GM12891 (cell line): ENCODE measurements at regions not wholly inside any gene's neighbourhood (a gene's known extent, or its start where the extent isn't known, plus 50 kb on each side); places are given as distances from the start of the nearest gene placed in this dataset.

Source experiments
- DNase-seq: peaks from one replicate; pipeline ENCODE4 v3.0.0; 2011; ENCODE audit warnings: low spot score; ENCODE audit not compliant: insufficient read length
- FAIRE-seq: peaks from 2 replicates; lab custom pipeline; 2011; peaks lifted over from hg19 to GRCh38; lab: Jason Lieb, UNC
- PAX5 ChIP-seq: IDR thresholded peaks from 2 replicates; pipeline ENCODE4 v1.6.1; 2011; ENCODE audit warnings: low read length, moderate library complexity, mild to moderate bottlenecking; ENCODE audit not compliant: insufficient read depth, severe bottlenecking
- POLR2A ChIP-seq: IDR thresholded peaks from 2 replicates; pipeline ENCODE4 v1.6.1; 2011; ENCODE audit warnings: low read depth, low read length, control low read depth
- POLR2AphosphoS5 ChIP-seq: IDR thresholded peaks from 2 replicates; pipeline ENCODE4 v1.6.1; 2011; ENCODE audit warnings: low read depth, low read length, control low read depth
- POU2F2 ChIP-seq: IDR thresholded peaks from 2 replicates; pipeline ENCODE4 v1.6.1; 2011; ENCODE audit warnings: low read depth, mild to moderate bottlenecking, control low read depth, low read length, moderate library complexity
- SPI1 ChIP-seq: IDR thresholded peaks from 2 replicates; pipeline ENCODE4 v1.6.1; 2011; ENCODE audit warnings: low read depth, low read length, control low read depth
- TAF1 ChIP-seq: IDR thresholded peaks from 2 replicates; pipeline ENCODE4 v1.6.1; 2011; ENCODE audit warnings: low read depth, low read length, control low read depth

DNA sequence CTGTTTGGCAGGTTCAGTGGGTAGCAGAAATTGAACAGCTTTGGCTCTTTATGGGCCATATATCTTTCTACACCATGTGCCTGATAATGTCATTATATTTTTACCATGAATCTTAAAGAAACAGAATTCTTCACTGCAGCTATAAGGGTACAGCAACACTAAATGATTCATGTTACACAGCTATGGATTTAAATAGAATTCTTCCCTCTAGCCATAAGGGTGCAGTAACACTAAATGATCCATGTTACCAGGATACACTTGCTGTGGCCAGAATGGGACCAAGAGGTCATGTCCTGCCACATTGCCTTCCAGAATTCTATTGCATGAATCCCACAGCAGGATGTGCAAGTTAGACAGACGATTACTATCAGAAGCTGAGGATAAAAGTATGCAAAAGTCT lies 603.9 kb downstream of the FSCB start:
- TF ChIP-seq SPI1 (no peak), POU2F2 (no peak), POLR2AphosphoS5 (no peak), PAX5 (no peak), POLR2A (no peak), TAF1 (no peak)
- FAIRE-seq (no peak), DNase-seq (no peak)

DNA sequence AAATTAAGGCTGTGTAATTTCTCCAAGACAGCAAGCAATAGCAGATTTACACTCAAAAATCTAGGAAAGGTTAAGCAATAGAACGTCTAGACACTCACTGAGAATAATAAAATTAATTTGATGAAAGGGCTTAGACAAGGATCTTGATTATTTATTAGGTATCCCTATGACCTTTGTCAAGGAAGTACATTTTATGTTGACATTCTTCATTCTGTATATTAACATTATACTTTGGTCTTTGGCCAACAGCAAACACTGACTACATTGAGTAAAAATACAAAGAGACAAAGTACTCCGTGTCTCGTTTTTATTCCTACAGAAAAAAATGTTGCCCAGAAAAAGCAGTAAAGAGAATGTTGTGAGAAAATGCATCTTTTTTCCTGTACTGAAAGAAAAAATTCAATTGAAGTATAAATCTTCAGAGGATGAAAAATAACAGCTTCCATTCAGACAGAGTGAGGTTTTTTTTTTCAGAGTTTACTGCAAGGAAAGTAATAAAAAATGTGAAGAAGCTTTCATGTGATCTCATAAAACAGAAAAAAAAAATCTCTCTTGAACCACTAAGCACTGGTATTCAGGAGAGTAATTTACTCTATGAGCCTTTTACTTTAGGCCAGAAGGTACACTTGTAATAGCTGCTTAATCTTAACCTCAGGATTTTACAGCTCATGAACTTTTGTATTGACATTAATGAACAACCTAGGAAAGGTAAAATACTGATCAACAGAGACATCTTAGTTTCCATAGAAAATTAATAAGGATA lies 605.0 kb downstream of the FSCB start:
- TF ChIP-seq POLR2AphosphoS5: no peak
- no peak for TF ChIP-seq SPI1
- no peak for TF ChIP-seq POU2F2
- no peak for TF ChIP-seq TAF1
- no peak for TF ChIP-seq PAX5
- TF ChIP-seq POLR2A: no peak
- DNase-seq (no peak), FAIRE-seq (no peak)

DNA sequence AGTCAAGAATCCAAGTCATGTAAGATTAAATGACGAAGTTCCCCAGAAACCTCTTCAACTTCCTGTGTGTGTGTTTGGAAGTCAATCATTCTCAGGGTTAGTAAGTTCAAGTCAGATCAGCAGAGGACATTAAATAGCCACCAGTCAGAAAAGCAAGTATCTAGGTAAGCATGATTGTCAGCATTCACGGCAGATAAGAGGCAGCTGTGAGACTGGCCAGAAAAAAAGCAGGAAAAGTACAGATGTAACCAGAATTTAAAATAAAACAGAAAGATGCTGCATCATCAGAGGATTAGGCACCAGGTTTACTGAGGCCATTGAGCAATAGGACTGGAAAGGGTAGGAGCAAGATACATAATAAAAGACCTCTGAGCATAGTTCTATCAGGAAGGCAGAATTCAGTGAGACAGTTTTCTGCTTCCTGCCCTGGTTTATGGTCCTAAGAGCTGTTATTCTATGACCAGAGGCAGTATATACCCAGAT lies 606.9 kb downstream of the FSCB start:
- TF ChIP-seq TAF1: no peak
- TF ChIP-seq SPI1: no peak
- no peak for TF ChIP-seq POU2F2
- TF ChIP-seq POLR2AphosphoS5: no peak
- TF ChIP-seq PAX5: no peak
- TF ChIP-seq POLR2A: no peak
- DNase-seq (no peak), FAIRE-seq (no peak)

DNA sequence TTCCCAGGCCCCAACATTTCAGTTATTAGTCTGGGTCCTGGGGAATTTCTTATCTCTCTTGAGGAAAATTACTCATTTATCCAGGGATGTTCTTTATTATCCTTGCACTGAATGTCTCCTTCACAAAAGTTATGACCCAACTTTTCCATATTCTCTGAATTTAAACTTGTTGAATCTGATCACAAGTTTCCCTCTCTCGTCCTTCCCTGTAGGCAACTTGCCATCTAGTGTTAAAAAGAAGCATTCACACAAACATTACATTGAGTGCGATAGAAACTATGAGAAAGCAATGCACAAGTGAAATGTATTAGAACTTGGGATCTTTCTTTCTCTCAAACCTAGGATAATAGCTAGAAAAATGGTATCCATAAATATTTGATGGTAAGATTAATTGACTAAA lies 608.4 kb downstream of the FSCB start:
- TF ChIP-seq POU2F2 (no peak), POLR2A (no peak), SPI1 (no peak), POLR2AphosphoS5 (no peak), TAF1 (no peak), PAX5 (no peak)
- DNase-seq (no peak), FAIRE-seq (no peak)

DNA sequence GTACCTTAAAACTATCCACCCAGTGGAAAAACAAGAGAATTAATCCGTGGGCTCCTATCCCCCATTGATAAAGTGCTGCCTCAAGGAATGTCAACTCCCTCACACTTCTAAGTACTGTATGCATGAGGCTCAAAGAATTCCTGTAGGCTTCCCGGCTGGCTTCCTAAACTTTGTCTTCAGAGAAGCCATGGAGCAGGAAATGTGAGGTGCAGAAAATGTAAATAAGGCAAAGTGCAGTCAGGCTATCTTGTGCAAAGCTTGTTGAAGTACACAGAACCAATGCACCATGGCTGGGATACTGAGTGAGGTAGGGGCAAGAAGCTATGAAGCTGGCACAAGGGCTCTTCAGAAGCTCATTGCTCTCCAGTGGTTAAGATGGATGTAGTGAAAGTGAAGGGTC lies 611.0 kb downstream of the FSCB start:
- no peak for DNase-seq
- TF ChIP-seq TAF1: no peak
- TF ChIP-seq POLR2AphosphoS5: no peak
- no peak for TF ChIP-seq PAX5
- no peak for TF ChIP-seq POLR2A
- TF ChIP-seq SPI1: no peak
- TF ChIP-seq POU2F2: no peak
- no peak for FAIRE-seq

DNA sequence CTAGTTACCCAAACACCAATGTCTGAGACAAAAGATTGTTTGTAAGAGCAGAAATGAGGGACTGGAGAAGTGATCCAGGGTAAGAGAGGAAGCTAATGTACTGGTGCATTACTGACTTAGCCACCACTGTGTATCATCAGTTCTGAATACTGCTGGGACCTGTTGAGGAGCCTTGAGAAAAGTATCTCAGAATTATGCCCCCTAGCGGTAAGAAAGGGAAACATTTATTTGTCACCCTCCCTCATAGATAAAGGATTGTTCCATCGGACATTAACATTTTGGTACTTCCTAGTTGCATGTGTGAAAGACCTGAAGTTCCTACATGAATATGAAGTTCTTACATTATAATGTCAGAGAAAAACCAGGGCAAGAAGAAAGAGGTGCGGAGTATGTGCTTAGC lies 612.5 kb downstream of the FSCB start:
- FAIRE-seq (peak; percentile 72), DNase-seq (no peak)
- TF ChIP-seq POLR2AphosphoS5 (no peak), POLR2A (no peak), PAX5 (no peak), SPI1 (no peak), POU2F2 (no peak), TAF1 (no peak)

DNA sequence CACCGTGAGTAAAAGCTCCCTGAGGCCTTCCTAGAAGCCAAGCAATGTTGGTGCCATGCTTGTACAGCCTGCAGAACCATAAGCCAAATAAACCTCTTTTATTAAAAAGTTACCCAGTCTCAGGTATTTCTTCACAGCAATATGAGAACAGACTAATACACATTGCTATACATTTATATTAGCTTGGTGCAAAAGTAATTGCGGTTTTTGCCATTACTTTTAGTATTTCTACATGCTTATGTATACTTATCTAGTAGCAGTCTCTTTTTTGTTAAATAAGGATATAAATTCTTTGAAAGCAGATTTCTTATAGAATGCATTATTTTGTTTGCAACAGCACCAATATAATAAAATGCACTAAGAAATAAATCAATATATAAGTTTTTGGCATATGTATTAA lies 619.6 kb downstream of the FSCB start:
- no peak for TF ChIP-seq POLR2A
- no peak for TF ChIP-seq POLR2AphosphoS5
- TF ChIP-seq TAF1: no peak
- no peak for FAIRE-seq

DNA sequence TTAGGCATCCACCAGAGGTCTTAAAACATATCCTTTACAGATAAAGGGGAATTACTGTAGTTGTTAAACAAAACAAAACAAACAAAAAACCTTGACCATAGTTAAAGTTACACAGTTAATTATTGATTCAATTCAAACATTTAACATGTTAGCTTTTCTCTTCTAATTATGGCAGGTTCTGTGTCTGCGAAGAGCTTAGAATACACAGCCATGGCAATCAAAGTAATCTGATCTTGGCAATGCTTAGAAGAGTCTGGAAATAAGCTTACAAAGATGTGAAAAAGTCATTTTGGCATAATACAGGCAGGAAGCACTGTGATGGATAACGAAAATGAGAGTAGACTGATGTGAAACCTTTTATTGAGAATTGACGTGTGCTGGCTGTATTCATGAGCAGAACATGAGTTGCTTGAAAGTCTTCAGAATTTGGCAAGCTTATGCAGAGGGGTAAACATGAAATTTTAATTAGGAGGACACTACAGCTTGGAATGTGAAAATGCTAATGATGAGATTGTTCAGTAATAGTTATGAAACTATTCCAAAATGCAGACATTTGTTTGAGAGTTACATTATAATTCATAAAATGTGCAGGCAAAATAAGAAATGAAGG lies 629.6 kb downstream of the FSCB start:
- FAIRE-seq: no peak
- no peak for TF ChIP-seq POLR2AphosphoS5
- TF ChIP-seq POLR2A: no peak
- no peak for TF ChIP-seq POU2F2
- TF ChIP-seq SPI1: no peak
- TF ChIP-seq PAX5: no peak
- TF ChIP-seq TAF1: no peak
- no peak for DNase-seq

More for the DNA sequence above, 619.6 kb downstream of the FSCB start:
- no peak for DNase-seq
